GM19455 (cell line): ENCODE measurements at regions not wholly inside any gene's neighbourhood (a gene's known extent, or its start where the extent isn't known, plus 50 kb on each side); places are given as distances from the start of the nearest gene placed in this dataset.
"Not testable (repeated sequence)": the region's sequence is repeated elsewhere in the genome, so short reads cannot be mapped to it uniquely, and the experiment has no call there.

Experiments
- ATAC-seq: cut with Tn5 transposase; IDR thresholded peaks from one replicate; pipeline ENCODE4 v1.9.1; 2021; ENCODE audit not compliant: unreplicated experiment

- no peak for ATAC-seq
Observed at GRCh38 chr18:30469091-30469490, 573.5 kb downstream of the DSC3 start.

- ATAC-seq, result no peak
Observed at GRCh38 chr18:30465096-30465495, 577.4 kb downstream of the DSC3 start.

- no peak for ATAC-seq
Observed at GRCh38 chr18:30457156-30457555, 585.4 kb downstream of the DSC3 start.

GRCh38 chr18:30455741-30456140, 586.8 kb downstream of the DSC3 start:
- no peak for ATAC-seq

- ATAC-seq, result no peak
Observed at GRCh38 chr18:30454920-30455319, 587.6 kb downstream of the DSC3 start.

- no peak for ATAC-seq
Observed at GRCh38 chr18:30451981-30452380, 590.6 kb downstream of the DSC3 start.

GRCh38 chr18:30450927-30451326, 591.6 kb downstream of the DSC3 start:
- no peak for ATAC-seq

- no peak for ATAC-seq
Observed at GRCh38 chr18:30446605-30447004, 595.9 kb downstream of the DSC3 start.

GRCh38 chr18:30444544-30444943, 598.0 kb downstream of the DSC3 start:
- no peak for ATAC-seq

GRCh38 chr18:30440351-30440750, 602.2 kb downstream of the DSC3 start:
- ATAC-seq, result no peak

- no peak for ATAC-seq
Observed at GRCh38 chr18:30439174-30439573, 603.4 kb downstream of the DSC3 start.

GRCh38 chr18:30432349-30432748, 610.2 kb downstream of the DSC3 start:
- no peak for ATAC-seq

- not testable (repeated sequence) for ATAC-seq
Observed at GRCh38 chr18:30419399-30419798, 623.1 kb downstream of the DSC3 start.

- ATAC-seq, result no peak
Observed at GRCh38 chr18:30415903-30416302, 626.6 kb downstream of the DSC3 start.

GRCh38 chr18:30409120-30409519, 633.4 kb downstream of the DSC3 start:
- ATAC-seq, result no peak

GRCh38 chr18:30406728-30407127, 635.8 kb downstream of the DSC3 start:
- ATAC-seq, result no peak

GRCh38 chr18:30405038-30405437, 637.5 kb downstream of the DSC3 start:
- no peak for ATAC-seq

GRCh38 chr18:30404422-30404821, 638.1 kb downstream of the DSC3 start:
- ATAC-seq, result no peak

GRCh38 chr18:30403278-30403677, 639.3 kb downstream of the DSC3 start:
- ATAC-seq, result no peak

- no peak for ATAC-seq
Observed at GRCh38 chr18:30387401-30387800, 655.1 kb downstream of the DSC3 start.

- ATAC-seq, result no peak
Observed at GRCh38 chr18:30386624-30387023, 655.9 kb downstream of the DSC3 start.

- ATAC-seq, result no peak
Observed at GRCh38 chr18:30385684-30386083, 656.9 kb downstream of the DSC3 start.

- ATAC-seq, result no peak
Observed at GRCh38 chr18:30381826-30382225, 660.7 kb downstream of the DSC3 start.

GRCh38 chr18:30378097-30378496, 664.4 kb downstream of the DSC3 start:
- no peak for ATAC-seq
